SW480 (cell line): ENCODE measurements at regions not wholly inside any gene's neighbourhood (a gene's known extent, or its start where the extent isn't known, plus 50 kb on each side); places are given as distances from the start of the nearest gene placed in this dataset.
"Not testable (repeated sequence)": the region's sequence is repeated elsewhere in the genome, so short reads cannot be mapped to it uniquely, and the experiment has no call there.

Experiments
- DNase-seq: peaks from one replicate; pipeline ENCODE4 v3.0.0-alpha.2; 2016; ENCODE audit warnings: low spot score

GRCh38 chr1:72530646-72531045 is 248.3 kb upstream of the NEGR1 start:
- DNase-seq = no peak

GRCh38 chr1:72526926-72527325 is 244.6 kb upstream of the NEGR1 start:
- no peak for DNase-seq

- DNase-seq = no peak
Measured at GRCh38 chr1:72524021-72524420, 241.7 kb upstream of the NEGR1 start.

GRCh38 chr1:72521659-72522058 is 239.3 kb upstream of the NEGR1 start:
- DNase-seq = no peak

DNA sequence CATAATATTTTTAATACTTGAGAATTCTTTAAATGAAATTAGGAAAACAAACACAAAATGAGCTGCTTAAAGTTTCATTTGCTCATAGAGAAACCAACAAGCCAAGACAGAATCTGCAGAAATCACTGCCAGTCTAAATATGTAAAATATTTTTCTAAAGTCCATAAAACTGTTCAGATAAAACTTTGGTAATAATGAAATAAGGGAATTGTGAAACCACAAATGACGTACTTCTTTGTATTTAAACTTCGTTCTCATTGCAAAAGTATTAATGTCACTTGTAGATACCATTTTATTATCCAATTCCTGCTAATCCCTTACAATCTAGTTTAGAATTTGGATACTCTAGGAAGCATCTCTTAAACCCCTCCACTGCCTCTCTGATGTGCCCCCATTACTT is 234.5 kb upstream of the NEGR1 start:
- DNase-seq = no peak

GRCh38 chr1:72516264-72516663 is 233.9 kb upstream of the NEGR1 start:
- no peak for DNase-seq

GRCh38 chr1:72498371-72498770 is 216.0 kb upstream of the NEGR1 start:
- DNase-seq = no peak

DNA sequence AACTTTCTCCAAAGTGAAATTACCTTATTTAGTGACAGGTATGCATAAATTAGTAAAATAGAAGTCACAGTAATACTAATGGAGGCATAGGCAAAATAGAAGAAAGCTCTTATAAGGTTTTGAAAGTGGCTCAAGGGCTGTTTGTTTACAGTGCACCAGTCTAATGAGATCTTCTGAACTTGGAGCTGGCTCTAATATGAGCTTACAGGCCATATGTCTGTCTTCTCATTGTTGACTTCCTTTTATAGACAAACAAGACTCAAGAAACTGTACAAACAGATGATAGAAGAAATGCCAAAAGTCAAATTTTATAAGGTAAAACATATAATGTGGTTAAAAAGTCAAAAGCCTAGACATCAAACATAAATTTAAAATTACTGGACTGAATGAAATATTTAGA is 207.5 kb upstream of the NEGR1 start:
- DNase-seq = no peak

GRCh38 chr1:72485801-72486200 is 203.5 kb upstream of the NEGR1 start:
- no peak for DNase-seq

DNA sequence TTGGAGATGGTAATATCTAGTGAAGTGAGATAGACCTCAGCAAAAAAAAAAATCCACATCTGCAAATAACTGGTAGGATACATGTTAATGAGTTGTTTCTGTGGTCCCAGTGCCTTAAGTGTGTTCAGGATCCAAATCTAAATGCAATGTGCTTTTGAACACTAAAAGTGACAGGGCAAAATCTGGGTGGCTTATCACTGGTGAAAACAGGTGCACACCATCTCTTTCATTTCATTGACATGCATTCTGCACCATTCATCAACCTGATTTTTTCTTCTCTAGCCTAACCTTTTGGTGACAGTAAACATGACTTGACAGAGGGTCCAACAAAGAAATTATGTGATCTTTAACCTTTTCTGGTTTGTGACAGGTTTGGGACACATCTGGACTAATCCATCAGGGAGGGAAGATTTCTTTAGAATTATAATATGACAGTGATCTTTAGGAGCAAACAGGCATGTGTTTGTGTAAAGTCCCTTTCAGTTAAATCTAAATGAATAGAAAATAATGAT is 201.6 kb upstream of the NEGR1 start:
- no peak for DNase-seq

GRCh38 chr1:72482736-72483413 is 200.5 kb upstream of the NEGR1 start:
- DNase-seq = no peak

DNA sequence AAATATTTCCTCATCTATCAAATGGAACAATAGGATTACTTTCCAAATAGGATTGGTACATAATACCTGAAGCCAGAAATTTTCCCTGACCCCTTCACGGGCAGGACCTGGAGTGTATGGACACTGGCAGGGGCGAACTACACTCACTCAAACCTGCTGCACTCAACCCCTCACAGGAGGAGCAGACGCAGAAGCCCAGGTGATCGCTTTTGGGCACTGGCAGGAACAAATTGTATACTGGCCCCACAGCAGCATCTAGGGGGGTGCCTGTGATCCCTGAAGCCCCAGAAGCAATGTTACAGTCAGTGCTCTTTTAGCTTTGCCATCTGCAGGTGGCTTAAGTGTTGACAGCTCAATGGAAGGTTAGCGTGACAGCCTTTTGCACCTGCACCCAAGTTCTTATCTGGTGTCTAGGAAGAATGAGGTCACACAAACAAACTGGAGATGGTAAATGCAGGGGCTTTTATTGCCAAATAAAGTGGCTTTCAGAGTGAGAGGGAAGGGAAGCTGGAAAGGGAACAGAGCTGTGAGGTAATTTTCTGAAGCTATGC is 199.2 kb upstream of the NEGR1 start:
- no peak for DNase-seq

DNA sequence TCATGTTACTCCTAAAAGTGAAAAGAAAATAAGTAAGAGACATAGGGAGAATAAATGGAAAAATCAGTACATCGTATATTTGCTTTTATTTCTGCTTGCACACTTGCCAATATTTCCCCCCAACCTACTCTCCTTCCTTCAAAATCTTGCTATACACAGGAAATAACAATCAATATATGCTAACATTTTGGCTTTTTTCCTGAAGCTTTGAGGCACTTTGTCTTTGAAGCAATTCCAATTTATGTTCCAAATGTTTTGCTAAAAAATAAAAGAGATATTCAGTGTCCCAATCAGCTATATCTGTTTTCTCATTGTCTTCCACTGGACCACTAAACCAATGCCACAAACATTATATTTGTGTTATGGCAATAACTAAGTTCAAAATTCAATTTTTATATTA is 184.0 kb upstream of the NEGR1 start:
- DNase-seq = no peak

- DNase-seq = no peak
Measured at GRCh38 chr1:72462186-72462905, 180.0 kb upstream of the NEGR1 start.

DNA sequence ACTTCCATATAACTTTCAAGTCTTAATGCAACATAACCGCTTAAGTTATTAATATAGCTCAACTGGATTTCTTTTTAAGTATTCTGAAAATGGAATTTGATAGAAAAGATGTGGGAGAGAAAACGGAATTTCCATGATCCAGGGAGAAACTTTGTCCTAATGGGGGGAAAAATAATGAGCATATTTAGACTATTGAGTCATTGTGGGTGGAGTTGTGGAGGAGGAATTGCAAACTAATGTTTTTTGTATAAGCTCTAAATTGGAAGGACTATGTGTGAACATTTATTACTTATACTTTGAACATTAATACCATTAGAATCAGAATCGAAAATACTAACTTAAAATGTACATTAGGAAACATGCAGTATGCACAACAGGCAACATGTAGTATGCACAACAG is 159.9 kb upstream of the NEGR1 start:
- no peak for DNase-seq

DNA sequence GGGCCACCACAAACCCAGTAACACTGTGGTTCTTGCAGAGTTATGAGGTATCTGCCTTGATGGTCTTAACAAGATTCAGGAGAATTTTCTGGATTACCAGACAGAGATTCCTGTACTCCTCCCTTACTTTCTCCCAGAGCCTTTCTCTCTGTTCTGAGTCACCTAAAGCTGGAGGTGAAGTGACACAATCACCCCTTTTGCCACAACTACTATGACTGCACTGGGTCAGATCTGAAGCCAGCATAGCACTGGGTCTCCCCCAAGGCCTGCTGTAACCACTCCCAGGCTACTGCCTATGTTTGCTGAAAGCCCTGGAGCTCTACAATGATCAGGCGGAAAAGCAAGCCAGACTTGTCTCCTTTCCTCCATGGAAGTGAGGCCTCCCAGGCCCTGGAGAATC is 156.7 kb upstream of the NEGR1 start:
- no peak for DNase-seq

DNA sequence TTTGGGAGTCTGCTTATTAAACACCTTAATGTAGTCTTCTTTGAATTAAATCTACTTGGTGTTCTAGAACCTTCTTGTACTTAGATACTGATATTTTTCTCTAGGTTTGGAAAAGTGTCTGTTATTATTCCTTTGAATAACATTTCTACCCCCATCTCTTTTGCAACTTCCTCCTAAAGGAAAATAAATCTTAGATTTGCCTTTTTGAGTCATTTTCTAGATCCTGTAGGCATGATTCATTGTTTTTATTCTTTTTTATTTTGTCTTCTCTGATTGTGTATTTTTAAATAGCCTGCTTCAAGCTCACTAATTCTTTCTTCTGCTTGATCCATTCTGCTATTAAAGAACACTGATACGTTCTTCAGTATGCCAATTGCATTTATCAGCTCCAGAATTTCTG is 155.9 kb upstream of the NEGR1 start:
- DNase-seq = no peak

DNA sequence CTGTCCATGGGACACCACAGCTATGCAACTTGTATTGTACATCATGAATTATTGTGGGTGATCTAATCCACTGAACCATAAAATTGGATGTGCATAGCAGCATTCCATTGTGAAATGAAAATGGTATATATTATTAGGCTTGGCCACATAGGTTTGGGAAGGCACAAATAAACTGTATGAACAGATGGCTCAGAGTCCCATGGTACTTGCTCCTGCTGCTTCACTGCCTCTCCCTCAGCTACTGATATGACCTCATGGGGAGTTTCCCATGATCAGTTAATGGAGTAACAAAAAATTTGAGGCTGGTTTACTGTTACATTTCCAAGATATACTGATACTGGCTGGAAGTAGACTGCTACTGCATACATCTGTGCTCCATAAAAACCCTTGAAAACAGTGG is 152.7 kb upstream of the NEGR1 start:
- peak; percentile 53 for DNase-seq

DNA sequence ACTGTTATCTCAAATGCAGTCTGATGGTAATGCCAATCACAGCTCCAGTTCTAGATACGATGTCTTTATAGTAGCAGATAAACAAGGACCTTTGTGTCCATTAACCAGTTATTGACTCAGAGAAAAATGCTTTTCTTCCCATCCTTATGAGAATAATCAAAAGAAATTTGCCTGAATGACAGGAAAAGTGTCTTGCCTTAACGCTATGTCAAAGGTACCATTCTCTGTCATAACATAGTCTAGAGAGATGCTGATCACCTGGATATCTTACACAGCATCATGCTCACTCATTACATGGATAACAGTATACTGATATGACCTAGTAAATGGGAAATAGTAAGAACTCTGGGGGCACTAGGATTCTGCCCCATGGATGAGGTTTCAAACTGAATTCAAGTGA is 151.7 kb upstream of the NEGR1 start:
- no peak for DNase-seq

DNA sequence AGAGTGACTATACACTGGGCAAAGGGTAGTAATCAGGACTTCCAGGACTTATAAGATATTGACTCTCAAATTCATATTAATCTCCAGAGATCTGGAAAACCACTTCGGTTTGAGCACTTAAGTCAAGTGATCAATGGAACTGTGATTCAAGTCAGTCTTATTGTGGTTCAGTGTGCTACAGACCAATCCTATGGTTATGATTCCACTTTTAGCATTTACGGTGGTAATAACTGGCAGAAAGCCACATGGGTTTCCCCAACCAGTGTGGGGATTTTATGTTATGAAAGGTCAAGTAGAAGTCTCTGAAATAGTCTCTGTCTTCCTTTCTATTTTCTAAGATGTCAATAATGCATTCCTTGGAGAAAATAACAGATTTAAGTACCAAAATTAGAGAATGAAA is 151.3 kb upstream of the NEGR1 start:
- DNase-seq = no peak

GRCh38 chr1:72432645-72433267 is 150.4 kb upstream of the NEGR1 start:
- DNase-seq = no peak

- no peak for DNase-seq
Measured at GRCh38 chr1:72431810-72432209, 149.5 kb upstream of the NEGR1 start.

- DNase-seq = not testable (repeated sequence)
Measured at GRCh38 chr1:72428276-72428675, 145.9 kb upstream of the NEGR1 start.
